Mesenchymal stem cell (in vitro differentiated cells and primary cell): ENCODE measurements at regions not wholly inside any gene's neighbourhood (a gene's known extent, or its start where the extent isn't known, plus 50 kb on each side); places are given as distances from the start of the nearest gene placed in this dataset.
"Not testable (repeated sequence)": the region's sequence is repeated elsewhere in the genome, so short reads cannot be mapped to it uniquely, and the experiment has no call there.

ENCODE experiments used
- DNase-seq: peaks from one replicate; pipeline ENCODE4 v3.0.0-alpha.2; 2013
- H2AFZ ChIP-seq: one replicate; pipeline ENCODE4 v1.6.1; 2013; ENCODE audit warnings: low read depth, mild to moderate bottlenecking, control low read depth, inconsistent platforms, low read length, moderate library complexity
- H2AK5ac ChIP-seq: 2 replicates; pipeline ENCODE4 v1.6.1; 2013; ENCODE audit warnings: low read length, moderate library complexity, mild to moderate bottlenecking, inconsistent platforms; ENCODE audit not compliant: severe bottlenecking
- H2BK120ac ChIP-seq: one replicate; pipeline ENCODE4 v1.6.1; 2013; ENCODE audit warnings: low read depth, mild to moderate bottlenecking, inconsistent platforms, low read length, moderate library complexity
- H2BK12ac ChIP-seq, 2 experiments: one replicate each; pipeline ENCODE4 v1.6.1; 2013; ENCODE audit warnings: inconsistent platforms in 2 of 2, low read length in 2 of 2, mild to moderate bottlenecking in 2 of 2, moderate library complexity in 2 of 2, control low read depth in 1 of 2
- H2BK15ac ChIP-seq: one replicate; pipeline ENCODE4 v1.6.1; 2013; ENCODE audit warnings: mild to moderate bottlenecking, low read depth, inconsistent platforms; ENCODE audit not compliant: poor library complexity, severe bottlenecking
- H2BK5ac ChIP-seq: 2 replicates; pipeline ENCODE4 v1.6.1; 2013; ENCODE audit warnings: low read depth, mild to moderate bottlenecking, low read length, control low read depth, inconsistent platforms; ENCODE audit not compliant: poor library complexity, severe bottlenecking
- H3K14ac ChIP-seq, 2 experiments: one replicate each; pipeline ENCODE4 v1.6.1; 2013; ENCODE audit warnings: inconsistent platforms in 2 of 2, low read length in 2 of 2, control low read depth in 1 of 2, mild to moderate bottlenecking in 1 of 2, moderate library complexity in 1 of 2
- H3K18ac ChIP-seq, 2 experiments: one replicate each; pipeline ENCODE4 v1.6.1; 2013; ENCODE audit warnings: inconsistent platforms in 2 of 2, low read length in 2 of 2, control low read depth in 1 of 2, low read depth in 1 of 2, mild to moderate bottlenecking in 1 of 2
- H3K23ac ChIP-seq, 2 experiments: one replicate each; pipeline ENCODE4 v1.6.1; 2013; ENCODE audit warnings: inconsistent platforms in 2 of 2, low read length in 2 of 2, mild to moderate bottlenecking in 2 of 2, moderate library complexity in 2 of 2, control low read depth in 1 of 2
- H3K27ac ChIP-seq: 2 replicates; pipeline ENCODE4 v1.5.1; 2013; ENCODE audit warnings: mild to moderate bottlenecking, moderate library complexity, low read length, control low read depth, inconsistent platforms; ENCODE audit not compliant: poor library complexity, severe bottlenecking
- H3K27me3 ChIP-seq, 2 experiments: 2 replicates each; pipeline versions ENCODE4 v1.6.1 to v1.7.0; 2013; ENCODE audit warnings: low read length in 2 of 2, mild to moderate bottlenecking in 2 of 2, moderate library complexity in 2 of 2, control low read depth in 1 of 2, inconsistent platforms in 1 of 2; ENCODE audit not compliant: control insufficient read depth in 1 of 2, insufficient read depth in 1 of 2
- H3K36me3 ChIP-seq, 2 experiments: 2 replicates each; pipeline versions ENCODE4 v1.6.1 to v1.7.0; 2013; ENCODE audit warnings: low read length in 2 of 2, control low read depth in 1 of 2, inconsistent platforms in 1 of 2, low read depth in 1 of 2, mild to moderate bottlenecking in 1 of 2; ENCODE audit not compliant: insufficient read depth in 2 of 2, control insufficient read depth in 1 of 2
- H3K4ac ChIP-seq, 2 experiments: one replicate each; pipeline ENCODE4 v1.6.1; 2013; ENCODE audit warnings: inconsistent platforms in 2 of 2, low read length in 2 of 2, mild to moderate bottlenecking in 2 of 2, moderate library complexity in 2 of 2, control low read depth in 1 of 2, low read depth in 1 of 2
- H3K4me1 ChIP-seq: 2 replicates; pipeline ENCODE4 v1.6.1; 2013; ENCODE audit warnings: low read depth, low read length, control low read depth; ENCODE audit not compliant: control insufficient read depth, insufficient read depth
- H3K4me2 ChIP-seq: 2 replicates; pipeline ENCODE4 v1.6.1; 2013; ENCODE audit warnings: low read length, mild to moderate bottlenecking, inconsistent platforms; ENCODE audit not compliant: poor library complexity, severe bottlenecking
- H3K4me3 ChIP-seq, 2 experiments: 2 replicates each; pipeline versions ENCODE4 v1.5.1 to v1.7.0; 2013; ENCODE audit warnings: low read length in 2 of 2, mild to moderate bottlenecking in 2 of 2, control low read depth in 1 of 2, low read depth in 1 of 2; ENCODE audit not compliant: insufficient read depth in 1 of 2
- H3K79me1 ChIP-seq: replicated peaks from 2 replicates; pipeline ENCODE4 v1.6.1; 2013; ENCODE audit warnings: mild to moderate bottlenecking, control low read depth, low read length, inconsistent platforms; ENCODE audit not compliant: poor library complexity, severe bottlenecking
- H3K9ac ChIP-seq: 2 replicates; pipeline ENCODE4 v1.7.0; 2013; ENCODE audit warnings: mild to moderate bottlenecking, low read length, moderate library complexity
- H3K9me3 ChIP-seq: 2 replicates; pipeline ENCODE4 v1.7.0; 2013; ENCODE audit warnings: mild to moderate bottlenecking, low read length; ENCODE audit not compliant: control insufficient read depth
- H4K8ac ChIP-seq: one replicate; pipeline ENCODE4 v1.6.1; 2013; ENCODE audit warnings: inconsistent platforms, mild to moderate bottlenecking, low read length, moderate library complexity
- H4K91ac ChIP-seq: one replicate; pipeline ENCODE4 v1.6.1; 2013; ENCODE audit warnings: mild to moderate bottlenecking, low read length, inconsistent platforms
- WGBS: methylation state at CpG from one replicate; pipeline ENCODE4 v1.1.7; 2013; ENCODE audit warnings: mixed read lengths; 5-methylcytosine and 5-hydroxymethylcytosine counted together

- not testable (repeated sequence) for H3K4me1 ChIP-seq, H3K9me3 ChIP-seq, H3K14ac ChIP-seq, H4K8ac ChIP-seq, H3K4ac ChIP-seq, H3K36me3 ChIP-seq, H3K27me3 ChIP-seq, H2BK120ac ChIP-seq, H3K9ac ChIP-seq, H3K18ac ChIP-seq, H2BK5ac ChIP-seq, H2AFZ ChIP-seq, H3K27ac ChIP-seq, H3K4me2 ChIP-seq, H2BK12ac ChIP-seq, H4K91ac ChIP-seq, H3K4me3 ChIP-seq, H2BK15ac ChIP-seq, H3K23ac ChIP-seq, H3K79me1 ChIP-seq, DNase-seq, H2AK5ac ChIP-seq
- WGBS, result no CpG with 5 or more reads among the region's 2 CpGs
Measured at GRCh38 chr16:15189478-15189877, 95.4 kb upstream of the RRN3 start.
